ENCODE measurements at regions not wholly inside any gene's neighbourhood (a gene's known extent, or its start where the extent isn't known, plus 50 kb on each side); places are given as distances from the start of the nearest gene placed in this dataset.

DNA sequence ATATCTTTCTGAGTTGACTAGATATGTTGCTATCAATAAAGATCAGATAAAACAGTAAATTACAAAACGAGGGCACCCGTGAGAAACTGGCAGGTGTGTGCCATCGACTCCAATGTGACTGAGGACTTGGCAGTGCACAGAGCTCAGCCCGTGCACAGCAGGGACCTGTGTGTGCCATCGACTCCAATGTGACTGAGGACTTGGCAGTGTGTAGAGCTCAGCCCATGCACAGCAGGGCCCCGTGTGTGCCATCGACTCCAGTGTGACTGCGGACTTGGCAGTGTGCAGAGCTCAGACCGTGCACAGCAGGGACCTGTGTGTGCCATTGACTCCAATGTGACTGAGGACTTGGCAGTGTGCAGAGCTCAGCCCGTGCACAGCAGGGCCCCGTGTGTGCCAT lies 347.2 kb upstream of the B3GAT1 start:
- H3K27me3 Mint-ChIP-seq (ENCODE audit: low read depth) = no peaks in the 10 kb centered on the region
- intact Hi-C loops (cut with micrococcal nuclease) = no loop called here
- no peaks in the 10 kb centered on the region for H3K36me3 Mint-ChIP-seq (ENCODE audit: low read depth)
- no peak for DNase-seq (ENCODE audit: low spot score)
- H3K9me3 Mint-ChIP-seq = no peaks in the 10 kb centered on the region
- no peak overlapping the region for H3K4me3 Mint-ChIP-seq (ENCODE audit: low read depth)
- no peaks in the 10 kb centered on the region for H3K4me1 Mint-ChIP-seq (ENCODE audit: low read depth)
- H3K27ac Mint-ChIP-seq = no peak overlapping the region

DNA sequence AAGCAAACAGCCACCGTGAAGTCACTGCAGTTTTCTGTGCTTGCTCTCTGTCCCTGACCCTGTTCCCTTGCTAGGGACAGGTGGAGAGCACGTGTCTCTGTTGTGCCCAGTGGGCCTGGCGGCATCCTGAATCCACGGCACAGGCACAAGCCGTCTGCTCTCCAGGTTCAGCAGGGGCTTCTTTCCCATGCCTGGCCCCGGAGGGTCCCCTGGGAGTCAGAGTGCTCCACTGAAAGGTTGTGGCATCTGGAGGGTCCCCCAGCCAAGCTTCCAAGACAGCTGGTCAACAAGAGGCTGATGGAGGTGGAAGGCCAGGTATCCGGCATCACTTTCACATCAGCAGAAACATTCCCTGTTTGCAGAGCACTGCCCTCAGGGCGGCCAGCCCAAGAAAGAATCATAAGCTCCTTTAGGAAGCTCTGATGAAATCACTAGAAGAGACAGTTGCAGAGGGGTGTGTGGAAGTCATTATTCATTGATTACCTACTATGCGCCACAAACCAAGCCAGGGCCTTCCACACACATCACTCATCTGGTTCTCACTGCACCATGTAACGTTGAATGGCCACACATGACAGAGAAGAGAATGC lies 346.4 kb upstream of the B3GAT1 start:
- intact Hi-C loops (cut with micrococcal nuclease) = no loop called here
- H3K4me1 Mint-ChIP-seq (ENCODE audit: low read depth) = no peaks in the 10 kb centered on the region
- H3K9me3 Mint-ChIP-seq = no peaks in the 10 kb centered on the region
- H3K36me3 Mint-ChIP-seq (ENCODE audit: low read depth) = no peaks in the 10 kb centered on the region
- H3K4me3 Mint-ChIP-seq (ENCODE audit: low read depth) = no peak overlapping the region
- H3K27me3 Mint-ChIP-seq (ENCODE audit: low read depth) = no peaks in the 10 kb centered on the region
- DNase-seq (ENCODE audit: low spot score) = no peak
- H3K27ac Mint-ChIP-seq = no peak overlapping the region

DNA sequence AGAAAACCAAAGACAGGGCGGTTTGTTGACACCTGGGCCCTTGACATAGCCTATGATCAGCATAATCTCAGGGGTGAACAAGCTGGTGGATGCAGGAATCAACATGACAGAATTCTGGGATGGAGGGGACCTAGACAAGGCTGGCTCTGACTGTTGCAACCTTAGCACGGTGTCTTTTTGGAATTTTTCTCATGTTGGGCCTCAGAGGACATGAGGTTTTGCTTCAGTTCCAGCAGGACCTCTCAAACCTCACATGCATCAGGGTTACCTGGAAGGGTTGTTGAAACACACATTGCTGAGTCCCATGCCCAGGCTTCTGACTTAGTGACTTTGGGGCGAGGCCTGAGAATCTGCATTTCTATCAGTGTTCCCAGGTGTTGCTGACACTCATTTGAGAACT lies 345.6 kb upstream of the B3GAT1 start:
- H3K4me1 Mint-ChIP-seq (ENCODE audit: low read depth) = no peaks in the 10 kb centered on the region
- no peak overlapping the region for H3K4me3 Mint-ChIP-seq (ENCODE audit: low read depth)
- intact Hi-C loops (cut with micrococcal nuclease) = no loop called here
- H3K36me3 Mint-ChIP-seq (ENCODE audit: low read depth) = no peaks in the 10 kb centered on the region
- DNase-seq (ENCODE audit: low spot score) = no peak
- no peak overlapping the region for H3K27ac Mint-ChIP-seq
- no peaks in the 10 kb centered on the region for H3K27me3 Mint-ChIP-seq (ENCODE audit: low read depth)
- no peaks in the 10 kb centered on the region for H3K9me3 Mint-ChIP-seq

DNA sequence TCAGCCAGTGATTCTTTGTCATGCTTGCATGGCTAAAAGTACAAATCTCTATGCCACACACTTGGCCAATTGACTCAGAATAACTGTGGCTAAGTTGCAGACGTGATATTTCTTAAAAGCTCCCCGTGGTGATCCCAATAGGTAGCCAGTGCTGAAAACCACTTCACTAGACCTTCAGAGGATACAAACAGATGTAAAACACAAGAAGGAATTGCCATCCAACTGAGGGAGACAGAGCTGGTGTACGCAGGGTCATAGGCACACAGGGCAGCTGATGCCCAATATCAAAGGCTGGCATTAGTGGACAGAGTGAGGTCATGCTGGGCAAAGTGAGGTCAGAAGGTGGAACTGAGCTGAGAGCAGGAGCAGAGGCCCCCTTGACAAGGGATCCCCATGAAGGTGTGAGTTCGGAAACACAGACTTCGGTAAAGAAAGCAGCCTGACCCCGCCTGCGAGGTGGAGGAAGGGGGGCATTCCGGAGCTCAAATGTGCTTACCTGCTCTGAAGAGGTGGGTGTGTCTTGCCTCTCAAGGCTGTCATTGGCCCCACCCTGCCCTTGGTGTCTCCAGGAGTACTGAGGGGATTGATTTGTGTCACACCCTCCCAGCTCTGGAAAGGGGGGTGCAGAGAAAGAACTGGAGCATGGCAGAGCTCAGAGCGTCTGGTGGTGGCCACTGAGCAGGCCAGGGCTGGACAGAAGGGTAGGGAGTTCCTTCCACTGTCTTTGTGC lies 344.9 kb upstream of the B3GAT1 start:
- DNase-seq (ENCODE audit: low spot score) = no peak

DNA sequence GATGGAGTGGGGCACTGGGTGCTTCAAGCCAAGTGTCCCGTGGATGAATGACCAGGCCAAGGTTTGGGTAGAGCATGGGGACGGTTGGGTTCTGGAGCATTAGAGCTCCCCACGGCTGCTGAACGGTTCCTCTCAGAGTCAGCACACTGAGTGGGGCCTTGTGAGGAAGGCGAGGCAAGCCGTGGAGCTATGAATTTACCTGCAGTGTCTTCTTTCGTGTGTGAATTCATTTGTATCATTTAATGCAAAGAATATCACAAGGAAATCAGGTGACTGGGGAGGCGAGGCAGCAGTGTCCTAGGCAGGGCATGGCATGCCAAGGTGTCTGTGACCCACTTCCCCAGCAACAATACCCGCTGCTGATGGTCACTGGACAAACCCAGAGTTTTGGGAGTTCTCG lies 343.5 kb upstream of the B3GAT1 start:
- H3K9me3 Mint-ChIP-seq = no peaks in the 10 kb centered on the region
- H3K36me3 Mint-ChIP-seq (ENCODE audit: low read depth) = no peaks in the 10 kb centered on the region
- intact Hi-C loops (cut with micrococcal nuclease) = no loop called here

More for the DNA sequence above, 344.9 kb upstream of the B3GAT1 start:
- H3K4me3 Mint-ChIP-seq (ENCODE audit: low read depth) = no peak overlapping the region
- H3K4me1 Mint-ChIP-seq (ENCODE audit: low read depth) = no peaks in the 10 kb centered on the region
- intact Hi-C loops (cut with micrococcal nuclease) = no loop called here
- H3K27me3 Mint-ChIP-seq (ENCODE audit: low read depth) = no peaks in the 10 kb centered on the region
- H3K36me3 Mint-ChIP-seq (ENCODE audit: low read depth) = no peaks in the 10 kb centered on the region
- H3K27ac Mint-ChIP-seq = no peak overlapping the region
- no peaks in the 10 kb centered on the region for H3K9me3 Mint-ChIP-seq

DNA sequence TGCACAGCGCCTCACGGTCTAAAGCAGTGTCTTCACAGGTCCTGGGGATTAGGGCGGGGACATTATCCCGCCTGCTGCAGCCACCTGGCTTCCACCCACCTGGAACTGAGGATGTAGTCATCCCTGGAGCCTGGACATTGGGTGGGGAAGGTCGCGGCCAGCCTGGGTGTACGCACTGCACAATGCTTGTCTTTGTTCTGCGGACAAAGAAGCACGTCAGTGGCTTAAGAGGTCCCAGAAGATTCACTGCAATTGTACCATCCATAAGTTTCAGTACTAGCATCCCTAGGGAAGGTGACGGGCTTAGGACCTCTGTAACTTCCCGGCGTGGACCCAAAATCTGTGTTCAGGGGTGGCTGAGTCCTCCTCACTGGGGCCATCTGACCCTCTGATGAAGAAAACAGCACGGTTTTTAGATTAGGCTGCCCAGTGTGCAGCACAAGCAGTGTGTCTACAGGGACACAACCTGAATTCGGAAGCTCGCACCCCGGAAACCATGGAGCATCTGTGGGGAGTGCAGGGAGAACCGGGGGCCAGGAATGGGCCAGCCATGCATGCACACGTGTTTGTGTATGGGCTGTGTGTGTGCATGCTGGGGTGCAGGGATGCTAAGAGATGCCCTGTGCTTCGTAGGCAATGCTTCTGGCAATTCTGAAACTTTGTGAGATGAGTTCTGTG lies 342.6 kb upstream of the B3GAT1 start:
- Mint-ChIP-seq H3K27me3 (ENCODE audit: low read depth) (no peaks in the 10 kb centered on the region), H3K27ac (no peak overlapping the region), H3K4me3 (ENCODE audit: low read depth) (no peak overlapping the region), H3K4me1 (ENCODE audit: low read depth) (no peaks in the 10 kb centered on the region), H3K36me3 (ENCODE audit: low read depth) (no peaks in the 10 kb centered on the region), H3K9me3 (no peaks in the 10 kb centered on the region)
- no peak for DNase-seq (ENCODE audit: low spot score)
- intact Hi-C loops (cut with micrococcal nuclease) = no loop called here

More for the DNA sequence above, 343.5 kb upstream of the B3GAT1 start:
- DNase-seq (ENCODE audit: low spot score) = no peak
- no peak overlapping the region for H3K27ac Mint-ChIP-seq
- H3K4me1 Mint-ChIP-seq (ENCODE audit: low read depth) = no peaks in the 10 kb centered on the region
- no peak overlapping the region for H3K4me3 Mint-ChIP-seq (ENCODE audit: low read depth)
- H3K27me3 Mint-ChIP-seq (ENCODE audit: low read depth) = no peaks in the 10 kb centered on the region

DNA sequence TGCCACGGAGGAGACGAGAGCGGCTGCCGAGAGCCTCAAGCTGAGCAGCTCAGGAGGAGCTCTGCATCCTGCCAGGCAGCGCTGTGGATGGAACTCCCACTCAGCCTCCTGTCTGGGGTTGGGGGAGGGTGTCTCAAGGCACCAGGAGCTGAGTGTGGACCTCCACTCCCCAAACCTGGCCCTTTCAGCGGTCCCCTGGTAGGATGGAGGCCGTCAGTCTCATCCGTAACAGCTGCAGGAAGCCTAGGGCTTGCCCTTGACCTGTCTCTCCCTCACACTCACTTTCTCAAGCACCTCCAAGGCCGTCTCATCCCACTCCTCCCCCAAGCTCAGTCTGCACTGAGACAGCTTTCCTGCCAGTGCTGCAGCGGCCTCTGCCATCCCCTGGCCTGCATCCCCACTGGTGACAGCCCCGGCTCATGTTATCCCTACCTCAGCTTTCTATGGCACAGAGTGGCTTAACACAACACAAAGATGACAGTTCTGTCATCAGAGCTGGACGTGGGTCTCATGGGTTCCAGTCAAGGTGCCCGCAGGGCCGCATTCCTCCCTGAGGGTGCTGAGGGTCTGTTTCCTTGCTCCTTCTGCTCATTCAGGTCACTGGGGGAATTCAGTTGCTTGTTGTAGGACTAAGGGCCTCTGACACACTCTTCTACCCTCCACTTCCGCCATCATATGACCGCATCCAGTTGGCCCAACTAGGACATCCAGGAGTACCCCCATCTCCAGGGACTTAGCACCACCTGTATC lies 341.9 kb upstream of the B3GAT1 start:
- no peak for DNase-seq (ENCODE audit: low spot score)
- Mint-ChIP-seq H3K4me3 (ENCODE audit: low read depth) (no peak overlapping the region), H3K27me3 (ENCODE audit: low read depth) (no peaks in the 10 kb centered on the region), H3K36me3 (ENCODE audit: low read depth) (no peaks in the 10 kb centered on the region), H3K4me1 (ENCODE audit: low read depth) (no peaks in the 10 kb centered on the region), H3K27ac (no peak overlapping the region), H3K9me3 (no peaks in the 10 kb centered on the region)
- intact Hi-C loops (cut with micrococcal nuclease) = no loop called here

DNA sequence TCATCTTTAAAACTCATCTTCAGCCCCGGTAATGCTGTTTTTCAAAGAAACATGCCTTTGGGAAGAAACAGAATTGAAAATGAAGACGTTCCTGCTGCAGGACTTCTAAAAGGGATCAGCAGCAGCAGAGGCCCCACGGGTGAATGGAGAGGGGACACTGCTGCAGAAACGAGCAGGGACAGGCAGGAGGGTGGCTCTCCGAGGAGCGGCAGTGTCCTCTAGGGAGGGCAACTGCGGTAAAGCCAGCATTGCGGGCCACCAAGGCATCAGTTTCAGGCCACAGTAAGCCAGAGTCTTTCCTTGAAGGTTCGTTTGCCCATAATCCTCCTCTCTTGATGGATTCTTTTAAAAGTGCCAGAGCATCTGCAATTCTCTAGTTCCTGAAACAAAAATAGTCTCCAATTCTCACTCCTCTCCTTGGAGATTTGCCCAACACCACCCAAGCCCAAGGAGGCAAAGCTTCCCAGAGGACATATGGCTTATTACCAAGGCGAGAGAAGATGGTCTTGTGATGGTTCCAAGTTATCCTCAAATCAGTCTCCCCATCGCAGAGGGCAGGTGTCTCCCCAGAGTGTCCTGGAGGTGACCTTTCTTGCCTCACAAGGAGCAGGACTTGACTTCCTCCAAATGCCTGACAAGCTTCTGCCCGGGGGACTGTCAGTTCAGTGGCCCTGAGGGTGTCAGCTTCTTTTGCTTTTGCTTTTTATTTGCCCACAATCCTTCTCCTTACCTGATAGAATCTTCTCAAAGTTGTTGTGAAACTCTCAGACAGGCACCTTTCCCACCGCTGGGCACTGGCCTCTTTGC lies 341.1 kb upstream of the B3GAT1 start:
- no peaks in the 10 kb centered on the region for H3K27me3 Mint-ChIP-seq (ENCODE audit: low read depth)
- H3K36me3 Mint-ChIP-seq (ENCODE audit: low read depth) = no peaks in the 10 kb centered on the region
- intact Hi-C loops (cut with micrococcal nuclease) = no loop called here
- H3K27ac Mint-ChIP-seq = no peak overlapping the region
- H3K9me3 Mint-ChIP-seq = no peaks in the 10 kb centered on the region
- no peak for DNase-seq (ENCODE audit: low spot score)
- H3K4me1 Mint-ChIP-seq (ENCODE audit: low read depth) = no peaks in the 10 kb centered on the region
- H3K4me3 Mint-ChIP-seq (ENCODE audit: low read depth) = no peak overlapping the region

DNA sequence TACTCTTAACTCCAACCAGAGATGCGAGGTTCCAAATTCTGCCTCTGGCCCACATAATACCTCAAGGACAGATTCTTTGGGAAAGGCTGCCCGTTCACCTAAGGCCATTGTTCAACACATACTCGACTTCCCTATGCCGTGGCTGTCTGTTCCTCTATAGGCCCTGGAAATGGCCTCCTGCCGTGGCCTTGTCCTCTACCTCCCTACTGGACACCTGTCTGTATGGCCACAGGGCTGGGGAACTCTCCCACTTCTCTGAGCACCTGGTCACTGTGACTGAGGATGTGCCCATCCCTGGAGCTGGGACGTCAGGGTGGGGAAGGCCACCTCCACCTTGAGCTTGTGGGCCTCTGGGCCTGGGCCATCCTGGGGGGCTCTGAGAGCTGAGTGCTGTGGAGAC lies 340.5 kb upstream of the B3GAT1 start:
- intact Hi-C loops (cut with micrococcal nuclease) = no loop called here
- Mint-ChIP-seq H3K9me3 (no peaks in the 10 kb centered on the region), H3K4me1 (ENCODE audit: low read depth) (no peaks in the 10 kb centered on the region), H3K4me3 (ENCODE audit: low read depth) (no peak overlapping the region), H3K27ac (no peak overlapping the region), H3K36me3 (ENCODE audit: low read depth) (no peaks in the 10 kb centered on the region), H3K27me3 (ENCODE audit: low read depth) (no peaks in the 10 kb centered on the region)
- no peak for DNase-seq (ENCODE audit: low spot score)

DNA sequence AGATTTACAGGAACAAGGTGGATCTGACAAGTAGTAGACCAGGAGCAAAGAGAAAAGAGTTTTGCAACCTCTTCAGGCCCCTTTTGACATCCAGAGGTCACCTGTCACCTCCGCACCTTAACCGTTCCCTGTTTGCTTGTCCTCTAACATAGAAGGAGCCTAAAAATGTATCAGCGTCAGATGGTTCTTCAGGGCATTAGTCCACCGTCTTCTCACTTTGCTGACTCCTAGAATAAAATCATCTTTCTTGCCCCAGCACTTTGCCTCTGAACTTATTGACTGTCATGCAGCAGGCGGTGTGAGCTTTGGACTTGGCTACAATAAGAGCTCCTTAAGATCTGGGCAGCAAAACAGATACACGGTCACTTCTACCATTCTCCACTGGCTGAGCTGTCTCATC lies 339.7 kb upstream of the B3GAT1 start:
- intact Hi-C loops (cut with micrococcal nuclease) = no loop called here
- H3K27me3 Mint-ChIP-seq (ENCODE audit: low read depth) = no peaks in the 10 kb centered on the region
- no peak for DNase-seq (ENCODE audit: low spot score)
- H3K36me3 Mint-ChIP-seq (ENCODE audit: low read depth) = no peaks in the 10 kb centered on the region
- H3K27ac Mint-ChIP-seq = no peak overlapping the region
- no peaks in the 10 kb centered on the region for H3K4me1 Mint-ChIP-seq (ENCODE audit: low read depth)
- H3K9me3 Mint-ChIP-seq = no peaks in the 10 kb centered on the region
- H3K4me3 Mint-ChIP-seq (ENCODE audit: low read depth) = no peak overlapping the region

DNA sequence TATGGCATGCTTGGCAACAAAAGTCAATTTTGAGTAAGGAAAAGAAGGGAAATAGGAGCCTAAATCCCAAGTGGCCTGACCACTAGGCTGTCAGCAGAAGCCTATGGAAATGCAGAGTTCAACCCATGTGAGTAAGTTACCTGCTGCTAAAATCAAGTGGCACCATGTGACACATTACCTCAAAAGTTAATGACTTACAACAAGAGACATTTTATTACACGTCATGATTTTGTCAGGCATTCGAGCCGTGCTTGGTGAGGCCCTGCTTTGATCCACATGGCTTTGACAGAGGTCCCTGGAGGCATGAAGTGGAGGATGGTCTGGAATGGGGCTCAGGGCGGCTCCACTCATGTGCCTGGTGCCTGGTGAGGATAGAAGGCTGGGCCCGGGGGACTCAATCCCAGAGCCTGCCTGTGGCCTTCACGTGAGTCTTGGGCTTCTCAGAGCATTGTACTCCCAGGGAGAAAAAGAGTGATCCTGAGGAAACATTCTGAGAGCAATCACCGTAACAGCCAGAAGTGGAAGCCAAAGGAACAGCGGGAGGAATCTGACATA lies 339.1 kb upstream of the B3GAT1 start:
- Mint-ChIP-seq H3K4me3 (ENCODE audit: low read depth) (no peak overlapping the region), H3K27ac (no peak overlapping the region), H3K27me3 (ENCODE audit: low read depth) (no peaks in the 10 kb centered on the region), H3K4me1 (ENCODE audit: low read depth) (no peaks in the 10 kb centered on the region), H3K9me3 (no peaks in the 10 kb centered on the region), H3K36me3 (ENCODE audit: low read depth) (no peaks in the 10 kb centered on the region)
- intact Hi-C loops (cut with micrococcal nuclease) = no loop called here
- DNase-seq (ENCODE audit: low spot score) = no peak

DNA sequence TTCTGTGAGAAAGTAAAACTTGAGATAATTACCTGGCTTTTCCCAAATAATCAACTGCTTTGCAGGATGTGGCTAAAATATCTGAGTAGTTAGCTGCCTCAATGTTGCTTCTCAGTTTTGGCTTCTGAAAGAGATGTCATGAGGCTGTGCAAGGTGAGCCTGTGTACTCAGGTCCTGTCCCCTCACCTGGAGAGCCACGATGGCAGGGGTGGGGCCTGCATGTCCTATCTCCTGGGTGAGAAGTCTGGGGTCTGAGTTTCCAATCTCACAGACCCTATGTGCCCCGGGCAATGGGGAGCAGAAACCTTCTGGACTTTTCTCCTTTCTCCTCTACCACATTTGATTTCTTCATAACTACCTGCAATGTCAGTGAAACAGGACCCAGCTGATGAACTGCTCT lies 338.6 kb upstream of the B3GAT1 start:
- intact Hi-C loops (cut with micrococcal nuclease) = no loop called here

More for the DNA sequence above, 338.6 kb upstream of the B3GAT1 start:
- no peak for DNase-seq (ENCODE audit: low spot score)
- no peaks in the 10 kb centered on the region for H3K9me3 Mint-ChIP-seq
- H3K4me1 Mint-ChIP-seq (ENCODE audit: low read depth) = no peaks in the 10 kb centered on the region
- no peak overlapping the region for H3K27ac Mint-ChIP-seq
- H3K36me3 Mint-ChIP-seq (ENCODE audit: low read depth) = no peaks in the 10 kb centered on the region
- H3K27me3 Mint-ChIP-seq (ENCODE audit: low read depth) = no peaks in the 10 kb centered on the region
- H3K4me3 Mint-ChIP-seq (ENCODE audit: low read depth) = no peak overlapping the region

Measured in activated T-helper 2 cell treated with anti-CD3 and anti-CD28 coated beads, Interferon-gamma antibody, Interleukin-2, Interleukin-4, amounts not matched to agents 10 μg/mL and 5 μg/mL and 100 μg/mL, durations not matched to agents 14 hours and 24 hours and 36 hours (primary cell).